Endothelial cell of umbilical vein (primary cell): ENCODE measurements at regions not wholly inside any gene's neighbourhood (a gene's known extent, or its start where the extent isn't known, plus 50 kb on each side); places are given as distances from the start of the nearest gene placed in this dataset.

ENCODE experiments used
- BruUV-seq: library from RNA; stranded (reverse); fragments of 400-500 nt; replicated peaks from 2 replicates; lab custom pipeline; 2021; lab: Mats Ljungman, UMichigan
- CTCF ChIA-PET: fragments of 300-600, 350-600 bp; sonication (Branson Sonifier 250); formaldehyde crosslinking; loops from one replicate; lab custom pipeline; 2021; ENCODE audit warnings: antibody characterized with exemption, inconsistent platforms; lab: Charles Lee
- POLR2A ChIA-PET: fragments of 300-600, 350-600 bp; sonication (Branson Sonifier 250); formaldehyde crosslinking; loops from one replicate; lab custom pipeline; 2021; ENCODE audit warnings: antibody characterized with exemption, inconsistent platforms; lab: Charles Lee
- DNase-seq: peaks from one replicate; pipeline ENCODE4 v3.0.0-alpha.2; 2011; ENCODE audit warnings: low read depth, low spot score
- FAIRE-seq: peaks from 2 replicates; lab custom pipeline; 2011; peaks lifted over from hg19 to GRCh38; lab: Jason Lieb, UNC
- H2AFZ ChIP-seq: 2 replicates; pipeline ENCODE4 v1.6.0; 2012; ENCODE audit warnings: low read depth, low read length, control low read depth, inconsistent platforms
- H3K27ac ChIP-seq: 2 replicates; pipeline ENCODE4 v1.5.1; 2011; ENCODE audit warnings: low read depth, mild to moderate bottlenecking, control low read depth, low read length, moderate library complexity; ENCODE audit not compliant: insufficient read depth
- H3K27me3 ChIP-seq, 2 experiments: 2 replicates each; pipeline versions ENCODE4 v1.6.0 to v1.6.1; 2011; ENCODE audit warnings: low read length in 2 of 2, mixed read lengths in 1 of 2; ENCODE audit not compliant: control insufficient read depth in 2 of 2, insufficient read depth in 2 of 2
- H3K36me3 ChIP-seq, 2 experiments: 2 replicates in 1 of 2; 3 replicates in 1 of 2; pipeline ENCODE4 v1.5.1; 2011; ENCODE audit warnings: low read length in 2 of 2, mild to moderate bottlenecking in 1 of 2, moderate library complexity in 1 of 2; ENCODE audit not compliant: control insufficient read depth in 2 of 2, insufficient read depth in 2 of 2; ENCODE audit errors: extremely low read depth in 1 of 2
- H3K4me1 ChIP-seq: 3 replicates; pipeline ENCODE4 v1.5.1; 2011; ENCODE audit warnings: mild to moderate bottlenecking, low read length; ENCODE audit not compliant: control insufficient read depth, insufficient read depth; ENCODE audit errors: extremely low read depth
- H3K4me2 ChIP-seq: 2 replicates; pipeline ENCODE4 v1.6.1; 2011; ENCODE audit warnings: low read length, control low read depth, mixed read lengths; ENCODE audit not compliant: insufficient read depth
- H3K4me3 ChIP-seq, 3 experiments: fragments of 200-600 bp in 1 of 3; sonication (generic), shearing (Covaris generic) in 1 of 3; replicated peaks in 1 of 3; 2 replicates each; pipeline ENCODE4 v1.5.1; 2011 to 2016; ENCODE audit warnings: control low read depth in 3 of 3, low read length in 3 of 3, mild to moderate bottlenecking in 2 of 3, inconsistent platforms in 1 of 3, low read depth in 1 of 3, moderate library complexity in 1 of 3; ENCODE audit not compliant: insufficient read depth in 1 of 3
- H3K79me2 ChIP-seq: 2 replicates; pipeline ENCODE4 v1.6.0; 2012; ENCODE audit warnings: low read length, inconsistent platforms; ENCODE audit not compliant: control insufficient read depth, insufficient read depth
- H3K9ac ChIP-seq: replicated peaks from 2 replicates; pipeline ENCODE3; 2011; ENCODE audit warnings: low read length, control low read depth; ENCODE audit not compliant: insufficient read depth; ENCODE audit errors: extremely low read depth
- H3K9me1 ChIP-seq: replicated peaks from 3 replicates; pipeline ENCODE4 v1.6.0; 2011; ENCODE audit warnings: mild to moderate bottlenecking, low read length; ENCODE audit not compliant: control insufficient read depth, insufficient read depth; ENCODE audit errors: extremely low read depth
- H3K9me3 ChIP-seq: replicated peaks from 2 replicates; pipeline ENCODE4 v1.5.1; 2012; ENCODE audit warnings: low read length, inconsistent platforms; ENCODE audit not compliant: control insufficient read depth, insufficient read depth
- H4K20me1 ChIP-seq: replicated peaks from 2 replicates; pipeline ENCODE3; 2011; ENCODE audit warnings: mild to moderate bottlenecking, low read length; ENCODE audit not compliant: control insufficient read depth, insufficient read depth; ENCODE audit errors: extremely low read depth
- CTCF ChIP-seq, 2 donors: IDR thresholded peaks; 1 replicate in 1 of 2; 2 replicates in 1 of 2; pipeline ENCODE4 v1.5.1; 2011; ENCODE audit warnings: low read length in 2 of 2, mild to moderate bottlenecking in 2 of 2, moderate library complexity in 2 of 2, control low read depth in 1 of 2, inconsistent platforms in 1 of 2, low read depth in 1 of 2; ENCODE audit not compliant: insufficient read depth in 1 of 2; ENCODE audit errors: extremely low read depth in 1 of 2
- EZH2 ChIP-seq: IDR thresholded peaks from 2 replicates; pipeline ENCODE4 v1.6.1; 2012; ENCODE audit warnings: borderline replicate concordance, low read depth, mild to moderate bottlenecking, moderate library complexity, low read length, inconsistent platforms; ENCODE audit not compliant: severe bottlenecking
- FOS ChIP-seq: IDR thresholded peaks from 2 replicates; pipeline ENCODE4 v1.6.1; 2011; ENCODE audit warnings: mild to moderate bottlenecking, low read length, moderate library complexity, borderline replicate concordance; ENCODE audit not compliant: insufficient read depth
- GATA2 ChIP-seq: IDR thresholded peaks from 2 replicates; pipeline ENCODE4 v1.7.0; 2011; ENCODE audit warnings: low read depth, mild to moderate bottlenecking, moderate library complexity, mixed read lengths, low read length; ENCODE audit not compliant: insufficient read length, insufficient read depth
- JUN ChIP-seq: IDR thresholded peaks from 2 replicates; pipeline ENCODE4 v1.6.1; 2011; ENCODE audit warnings: borderline replicate concordance, low read depth; ENCODE audit not compliant: insufficient read length, insufficient read depth
- MAX ChIP-seq: IDR thresholded peaks from 2 replicates; pipeline ENCODE4 v1.6.1; 2011; ENCODE audit not compliant: insufficient read depth, insufficient read length
- MYC ChIP-seq: IDR thresholded peaks from one replicate; pipeline ENCODE4 v1.6.1; 2011; ENCODE audit warnings: mild to moderate bottlenecking, low read depth, low read length
- POLR2A ChIP-seq: IDR thresholded peaks from 2 replicates; pipeline ENCODE4 v1.6.1; 2012; ENCODE audit warnings: low read depth, mild to moderate bottlenecking, control low read depth, low read length
- dilution Hi-C: fragments of 300-500 bp; cut with MboI; formaldehyde crosslinking; loops from one replicate; pipeline ENCODE4 v1.15.0; 2019; ENCODE audit warnings: low sequenced_read_pairs; ENCODE audit not compliant: extremely low pct_ligation_motif_present
- intact Hi-C: fragments of 100-400 bp; cut with micrococcal nuclease; formaldehyde crosslinking; loops from one replicate; pipeline ENCODE4 v1.10.0; 2022

GRCh38 chr10:29102636-29103035, 186.2 kb upstream of the LYZL1 start:
- Histone ChIP-seq H2AFZ (no peak overlapping the region), H3K36me3 (no peaks in the 10 kb centered on the region), H3K9me3 (no peaks in the 10 kb centered on the region), H3K9ac (no peak overlapping the region), H3K4me1 (no peaks in the 10 kb centered on the region), H3K27me3 (no peaks in the 10 kb centered on the region), H3K4me3 (no peak overlapping the region), H3K9me1 (no peaks in the 10 kb centered on the region), H3K79me2 (no peaks in the 10 kb centered on the region), H3K4me2 (no peak overlapping the region), H3K27ac (no peak overlapping the region), H4K20me1 (no peaks in the 10 kb centered on the region)
- FAIRE-seq (no peak), DNase-seq (no peak)
- BruUV-seq = no TSS peak
- TF ChIP-seq GATA2 = no peak
- dilution Hi-C loops (no loop called here), intact Hi-C loops (no loop called here)
- POLR2A ChIA-PET = no interaction called here
- CTCF ChIA-PET = no interaction called here

- no peaks in the 10 kb centered on the region for H4K20me1 ChIP-seq
- H2AFZ ChIP-seq = no peak overlapping the region
- intact Hi-C loops = no loop called here
- no peak overlapping the region for H3K4me3 ChIP-seq
- BruUV-seq = no TSS peak
- no peak for FAIRE-seq
- H3K9ac ChIP-seq = no peak overlapping the region
- no peaks in the 10 kb centered on the region for H3K9me1 ChIP-seq
- H3K36me3 ChIP-seq = no peaks in the 10 kb centered on the region
- H3K79me2 ChIP-seq = no peaks in the 10 kb centered on the region
- DNase-seq = no peak
- POLR2A ChIA-PET = no interaction called here
- no peaks in the 10 kb centered on the region for H3K9me3 ChIP-seq
- H3K27me3 ChIP-seq = no peaks in the 10 kb centered on the region
- no peaks in the 10 kb centered on the region for H3K4me1 ChIP-seq
- TF ChIP-seq MYC = no peak
- TF ChIP-seq EZH2 = no peak
- no peak for TF ChIP-seq CTCF (IDR thresholded peaks at IDR 0.05; ENCODE audit: extremely low read depth in 1 of 2, insufficient read depth in 1 of 2, low read depth in 1 of 2, low read length in 2 of 2)
- TF ChIP-seq FOS = no peak
- no peak for TF ChIP-seq MAX
- no peak for TF ChIP-seq GATA2
- TF ChIP-seq JUN = no peak
- TF ChIP-seq POLR2A = no peak
- H3K4me2 ChIP-seq = no peak overlapping the region
- CTCF ChIA-PET = no interaction called here
- no peak overlapping the region for H3K27ac ChIP-seq
- dilution Hi-C loops = no loop called here
Observed at GRCh38 chr10:29104661-29105399, 184.0 kb upstream of the LYZL1 start.
